LHCN-M2 (cell line): ENCODE measurements at regions not wholly inside any gene's neighbourhood (a gene's known extent, or its start where the extent isn't known, plus 50 kb on each side); places are given as distances from the start of the nearest gene placed in this dataset.
"Not testable (repeated sequence)": the region's sequence is repeated elsewhere in the genome, so short reads cannot be mapped to it uniquely, and the experiment has no call there.

ENCODE experiments used
- DNase-seq: peaks from one replicate; pipeline ENCODE4 v3.0.0-alpha.2; 2012; ENCODE audit warnings: low read depth

GRCh38 chr4:106869551-106869950, 166.6 kb downstream of the DKK2 start:
- DNase-seq: peak; percentile 83

GRCh38 chr4:106868381-106869035, 167.6 kb downstream of the DKK2 start:
- peak; percentile 89 for DNase-seq

- DNase-seq: peak; percentile 65
Observed at GRCh38 chr4:106864231-106864630, 171.9 kb downstream of the DKK2 start.

GRCh38 chr4:106854569-106855351, 181.4 kb downstream of the DKK2 start:
- no peak for DNase-seq

- DNase-seq: no peak
Observed at GRCh38 chr4:106852426-106852825, 183.7 kb downstream of the DKK2 start.

- no peak for DNase-seq
Observed at GRCh38 chr4:106851726-106852125, 184.4 kb downstream of the DKK2 start.

- DNase-seq: no peak
Observed at GRCh38 chr4:106850691-106851090, 185.4 kb downstream of the DKK2 start.

GRCh38 chr4:106835919-106836318, 200.2 kb downstream of the DKK2 start:
- no peak for DNase-seq

GRCh38 chr4:106830879-106831278, 205.2 kb downstream of the DKK2 start:
- DNase-seq: no peak

- peak; percentile 6 for DNase-seq
Observed at GRCh38 chr4:106818764-106819163, 217.3 kb downstream of the DKK2 start.

GRCh38 chr4:106816496-106816895, 219.6 kb downstream of the DKK2 start:
- DNase-seq: peak; percentile 6

- DNase-seq: no peak
Observed at GRCh38 chr4:106810122-106810521, 226.0 kb downstream of the DKK2 start.

- DNase-seq: peak; percentile 64
Observed at GRCh38 chr4:106809076-106809475, 227.0 kb downstream of the DKK2 start.

- DNase-seq: peak; percentile 3
Observed at GRCh38 chr4:106806158-106806797, 229.8 kb downstream of the DKK2 start.

- peak; percentile 21 for DNase-seq
Observed at GRCh38 chr4:106803083-106803482, 233.0 kb downstream of the DKK2 start.

GRCh38 chr4:106801386-106801785, 234.7 kb downstream of the DKK2 start:
- no peak for DNase-seq

GRCh38 chr4:106796876-106797275, 239.2 kb downstream of the DKK2 start:
- DNase-seq: no peak

GRCh38 chr4:106795326-106795725, 240.8 kb downstream of the DKK2 start:
- no peak for DNase-seq

- no peak for DNase-seq
Observed at GRCh38 chr4:106793933-106794332, 242.2 kb downstream of the DKK2 start.

- no peak for DNase-seq
Observed at GRCh38 chr4:106775636-106776035, 260.5 kb downstream of the DKK2 start.

GRCh38 chr4:106774055-106774454, 262.1 kb downstream of the DKK2 start:
- not testable (repeated sequence) for DNase-seq

- peak; percentile 29 for DNase-seq
Observed at GRCh38 chr4:106773076-106773905, 262.8 kb downstream of the DKK2 start.
